CD14-positive monocyte (primary cell): ENCODE measurements at regions not wholly inside any gene's neighbourhood (a gene's known extent, or its start where the extent isn't known, plus 50 kb on each side); places are given as distances from the start of the nearest gene placed in this dataset.

Source experiments
- DNase-seq, 3 donors: peaks; one replicate each; pipeline ENCODE4 v3.0.0-alpha.2; 2011 to 2022
- H2AFZ ChIP-seq: 2 replicates; pipeline ENCODE4 v1.6.0; 2012; ENCODE audit warnings: mild to moderate bottlenecking, low read depth, low read length, inconsistent platforms; ENCODE audit not compliant: insufficient read depth, poor library complexity, severe bottlenecking
- H3K27ac ChIP-seq, 2 donors: 1 replicate in 1 of 2; 2 replicates in 1 of 2; pipeline ENCODE4 v1.5.1; 2012 to 2013; ENCODE audit warnings: low read length in 2 of 2, control low read depth in 1 of 2, inconsistent platforms in 1 of 2, low read depth in 1 of 2, mild to moderate bottlenecking in 1 of 2
- H3K27me3 ChIP-seq, 2 donors: one replicate each; pipeline versions ENCODE4 v1.6.0 to v1.6.1; 2011 to 2013; ENCODE audit warnings: low read length in 2 of 2; ENCODE audit not compliant: control insufficient read depth in 2 of 2, insufficient read depth in 2 of 2
- H3K36me3 ChIP-seq, 2 donors: replicated peaks in 1 of 2; 1 replicate in 1 of 2; 2 replicates in 1 of 2; pipeline versions ENCODE4 v1.5.1 to v1.6.1; 2012 to 2013; ENCODE audit warnings: low read length in 2 of 2, control low read depth in 1 of 2, inconsistent platforms in 1 of 2, mild to moderate bottlenecking in 1 of 2; ENCODE audit not compliant: insufficient read depth in 2 of 2, control insufficient read depth in 1 of 2
- H3K4me1 ChIP-seq, 2 donors: 1 replicate in 1 of 2; 2 replicates in 1 of 2; pipeline versions ENCODE4 v1.5.1 to v1.6.1; 2012 to 2013; ENCODE audit warnings: low read length in 2 of 2, control low read depth in 1 of 2, inconsistent platforms in 1 of 2, mild to moderate bottlenecking in 1 of 2, moderate library complexity in 1 of 2; ENCODE audit not compliant: insufficient read depth in 2 of 2, control insufficient read depth in 1 of 2
- H3K4me2 ChIP-seq: replicated peaks from 2 replicates; pipeline ENCODE3; 2012; ENCODE audit warnings: low read length, moderate library complexity, mild to moderate bottlenecking; ENCODE audit not compliant: poor library complexity, severe bottlenecking; ENCODE audit errors: extremely low read depth
- H3K4me3 ChIP-seq, 3 experiments: fragments of 200-600 bp in 1 of 3; sonication (generic) in 1 of 3; replicated peaks in 1 of 3; 1 replicate in 2 of 3; 2 replicates in 1 of 3; pipeline ENCODE4 v1.5.1; 2011 to 2013; ENCODE audit warnings: low read length in 3 of 3, mild to moderate bottlenecking in 3 of 3, control low read depth in 2 of 3, low read depth in 2 of 3, inconsistent platforms in 1 of 3, moderate library complexity in 1 of 3
- H3K79me2 ChIP-seq: 2 replicates; pipeline ENCODE4 v1.6.0; 2012; ENCODE audit warnings: mild to moderate bottlenecking, control low read depth, inconsistent platforms, low read length, moderate library complexity; ENCODE audit not compliant: insufficient read depth
- H3K9ac ChIP-seq: 2 replicates; pipeline ENCODE4 v1.6.0; 2017; ENCODE audit warnings: low read length, mild to moderate bottlenecking; ENCODE audit not compliant: insufficient read depth, poor library complexity, severe bottlenecking
- H3K9me3 ChIP-seq, 2 donors: replicated peaks in 1 of 2; 1 replicate in 1 of 2; 2 replicates in 1 of 2; pipeline versions ENCODE4 v1.5.1 to v1.6.1; 2012 to 2013; ENCODE audit warnings: low read length in 2 of 2, control low read depth in 1 of 2; ENCODE audit not compliant: control insufficient read depth in 1 of 2, insufficient read depth in 1 of 2
- H4K20me1 ChIP-seq: 2 replicates; pipeline ENCODE4 v1.6.0; 2012; ENCODE audit warnings: mild to moderate bottlenecking, low read length, control low read depth, moderate library complexity; ENCODE audit not compliant: insufficient read depth
- H3K27ac Mint-ChIP-seq, 7 donors: one replicate each; pipeline ENCODE4 v1.8.0; 2020; ENCODE audit warnings: mild to moderate bottlenecking in 7 of 7, mixed read lengths in 7 of 7, moderate library complexity in 6 of 7, inconsistent platforms in 2 of 7
- H3K27me3 Mint-ChIP-seq, 3 donors: one replicate each; pipeline ENCODE4 v1.8.0; 2021 to 2022; ENCODE audit warnings: low read depth in 3 of 3, mild to moderate bottlenecking in 3 of 3, mixed read lengths in 3 of 3, moderate library complexity in 3 of 3, inconsistent platforms in 1 of 3
- H3K36me3 Mint-ChIP-seq, 2 donors: one replicate each; pipeline ENCODE4 v1.8.0; 2020; ENCODE audit warnings: mixed read lengths in 2 of 2, inconsistent platforms in 1 of 2, mild to moderate bottlenecking in 1 of 2
- H3K4me1 Mint-ChIP-seq: one replicate; pipeline ENCODE4 v1.8.0; 2020; ENCODE audit warnings: mild to moderate bottlenecking, mixed read lengths
- H3K4me3 Mint-ChIP-seq, 2 donors: one replicate each; pipeline ENCODE4 v1.8.0; 2020; ENCODE audit warnings: mild to moderate bottlenecking in 2 of 2, mixed read lengths in 2 of 2, moderate library complexity in 1 of 2
- H3K9me3 Mint-ChIP-seq, 7 donors: one replicate each; pipeline ENCODE4 v1.8.0; 2020 to 2022; ENCODE audit warnings: mixed read lengths in 7 of 7, mild to moderate bottlenecking in 6 of 7, moderate library complexity in 6 of 7, inconsistent platforms in 2 of 7
- WGBS: methylation state at CpG from one replicate; pipeline ENCODE4 v1.1.5; 2013; ENCODE audit warnings: missing lambda C conversion rate; ENCODE audit not compliant: insufficient coverage; 5-methylcytosine and 5-hydroxymethylcytosine counted together
- intact Hi-C, 2 donors: fragments of 100-400 bp; cut with micrococcal nuclease; formaldehyde crosslinking; loops; one replicate each; pipeline versions ENCODE4 v1.15.0 to v1.15.1; 2023
- TF ChIP-seq, protein P1 (sequence below): fragments of 200-600 bp; IDR thresholded peaks from one replicate; pipeline ENCODE4 v1.8.0; 2022; ENCODE audit warnings: antibody characterized with exemption, mild to moderate bottlenecking

- no peak overlapping the region for H3K4me2 ChIP-seq
- no peak overlapping the region for H3K27ac ChIP-seq
- H3K36me3 ChIP-seq = no peaks in the 10 kb centered on the region
- no peaks in the 10 kb centered on the region for H3K36me3 Mint-ChIP-seq
- peaks cover 0 to 2% (median 0%) of the 10 kb centered on the region in 3 donors for H3K27me3 Mint-ChIP-seq
- no peaks in the 10 kb centered on the region for H3K4me1 Mint-ChIP-seq
- no peak overlapping the region for H2AFZ ChIP-seq
- H4K20me1 ChIP-seq = no peaks in the 10 kb centered on the region
- H3K9ac ChIP-seq = no peak overlapping the region
- intact Hi-C loops = no loop called here
- no peak overlapping the region for H3K4me3 ChIP-seq
- no CpG with 5 or more reads among the region's 3 CpGs for WGBS
- H3K9me3 ChIP-seq = peaks cover 0 to 5% of the 10 kb centered on the region in 2 donors
- TF ChIP-seq, protein P1, sequence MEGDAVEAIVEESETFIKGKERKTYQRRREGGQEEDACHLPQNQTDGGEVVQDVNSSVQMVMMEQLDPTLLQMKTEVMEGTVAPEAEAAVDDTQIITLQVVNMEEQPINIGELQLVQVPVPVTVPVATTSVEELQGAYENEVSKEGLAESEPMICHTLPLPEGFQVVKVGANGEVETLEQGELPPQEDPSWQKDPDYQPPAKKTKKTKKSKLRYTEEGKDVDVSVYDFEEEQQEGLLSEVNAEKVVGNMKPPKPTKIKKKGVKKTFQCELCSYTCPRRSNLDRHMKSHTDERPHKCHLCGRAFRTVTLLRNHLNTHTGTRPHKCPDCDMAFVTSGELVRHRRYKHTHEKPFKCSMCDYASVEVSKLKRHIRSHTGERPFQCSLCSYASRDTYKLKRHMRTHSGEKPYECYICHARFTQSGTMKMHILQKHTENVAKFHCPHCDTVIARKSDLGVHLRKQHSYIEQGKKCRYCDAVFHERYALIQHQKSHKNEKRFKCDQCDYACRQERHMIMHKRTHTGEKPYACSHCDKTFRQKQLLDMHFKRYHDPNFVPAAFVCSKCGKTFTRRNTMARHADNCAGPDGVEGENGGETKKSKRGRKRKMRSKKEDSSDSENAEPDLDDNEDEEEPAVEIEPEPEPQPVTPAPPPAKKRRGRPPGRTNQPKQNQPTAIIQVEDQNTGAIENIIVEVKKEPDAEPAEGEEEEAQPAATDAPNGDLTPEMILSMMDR = no peak
- H3K9me3 Mint-ChIP-seq = peaks cover 2 to 13% (median 8%) of the 10 kb centered on the region in 7 donors
- H3K4me1 ChIP-seq = no peaks in the 10 kb centered on the region
- H3K4me3 Mint-ChIP-seq = no peak overlapping the region
- H3K27me3 ChIP-seq = no peaks in the 10 kb centered on the region
- H3K27ac Mint-ChIP-seq = no peak overlapping the region
- no peak for DNase-seq
- no peaks in the 10 kb centered on the region for H3K79me2 ChIP-seq
These were observed 141.1 kb upstream of the MEF2C start for GRCh38 chr5:89024045-89024444.

DNA sequence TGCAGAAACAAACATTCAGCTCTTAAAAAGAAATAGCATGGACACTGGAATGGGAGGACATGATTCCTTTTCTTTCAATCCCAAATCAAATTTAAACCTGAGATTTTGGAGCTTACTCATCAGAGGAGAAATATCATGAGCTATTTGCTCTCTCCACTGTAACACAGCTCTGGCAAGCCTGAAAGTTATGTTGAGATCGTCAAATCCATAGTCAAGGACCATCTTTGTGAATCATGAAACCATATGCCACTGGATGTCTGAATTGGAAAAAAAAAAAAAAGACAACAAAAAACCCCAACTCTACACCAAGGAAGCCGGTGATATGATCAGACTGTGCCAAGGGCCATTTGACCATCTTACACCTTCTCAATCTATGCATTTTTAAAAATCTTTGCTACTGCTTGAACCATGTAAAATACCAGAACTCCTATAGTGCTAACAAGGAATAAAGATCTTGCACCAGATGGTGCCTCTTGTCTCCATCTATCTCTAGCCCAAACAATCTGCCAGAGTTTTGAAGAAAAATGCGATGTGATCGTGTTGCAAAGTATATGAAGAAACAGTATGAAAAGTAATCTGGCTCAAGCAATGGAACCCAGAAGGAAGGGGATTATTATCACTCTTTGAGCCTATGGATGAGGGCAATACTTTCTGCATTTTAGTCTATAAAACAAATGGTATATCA is 138.1 kb upstream of the MEF2C start:
- TF ChIP-seq, protein P1 = no peak
- Histone ChIP-seq H3K4me1 (no peaks in the 10 kb centered on the region), H3K27ac (no peak overlapping the region), H3K4me2 (no peak overlapping the region), H3K36me3 (no peaks in the 10 kb centered on the region), H2AFZ (no peak overlapping the region), H4K20me1 (no peaks in the 10 kb centered on the region), H3K9me3 (no peaks in the 10 kb centered on the region), H3K79me2 (no peaks in the 10 kb centered on the region), H3K4me3 (no peak overlapping the region), H3K27me3 (no peaks in the 10 kb centered on the region), H3K9ac (no peak overlapping the region)
- Mint-ChIP-seq H3K27ac (no peak overlapping the region), H3K4me3 (no peak overlapping the region), H3K9me3 (peaks cover 0 to 1% (median 0%) of the 10 kb centered on the region in 7 donors), H3K27me3 (peaks cover 0 to 2% (median 0%) of the 10 kb centered on the region in 3 donors), H3K4me1 (no peaks in the 10 kb centered on the region), H3K36me3 (no peaks in the 10 kb centered on the region)
- no peak for DNase-seq
- no CpG with 5 or more reads among the region's 4 CpGs for WGBS
- intact Hi-C loops = no loop called here
